ENCODE measurements at regions not wholly inside any gene's neighbourhood (a gene's known extent, or its start where the extent isn't known, plus 50 kb on each side); places are given as distances from the start of the nearest gene placed in this dataset.
"Not testable (repeated sequence)": the region's sequence is repeated elsewhere in the genome, so short reads cannot be mapped to it uniquely, and the experiment has no call there.

DNA sequence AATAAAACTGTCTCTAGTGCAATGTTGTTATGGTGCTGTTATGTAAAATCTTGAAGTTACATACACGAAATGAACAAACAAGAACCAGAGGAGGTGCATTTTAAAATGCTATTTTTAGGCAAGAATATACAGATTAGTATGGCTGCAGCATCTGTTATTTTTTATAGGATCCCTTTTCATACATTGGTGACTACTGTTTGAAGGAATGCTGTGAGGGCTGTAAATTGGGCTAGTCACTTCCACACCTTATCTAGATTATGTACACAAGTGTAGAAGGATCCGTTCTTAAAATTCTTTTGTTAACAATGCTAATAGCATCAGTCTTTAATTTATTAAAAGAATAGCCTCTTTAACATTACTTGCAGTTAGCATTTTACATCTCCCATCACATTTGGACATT is 284.3 kb upstream of the MDGA2 start:
- no peak for DNase-seq

GRCh38 chr14:47949006-47949405 is 273.6 kb upstream of the MDGA2 start:
- DNase-seq = no peak

GRCh38 chr14:47935332-47935731 is 259.9 kb upstream of the MDGA2 start:
- DNase-seq = no peak

GRCh38 chr14:47929334-47929733 is 253.9 kb upstream of the MDGA2 start:
- DNase-seq = no peak

- DNase-seq = no peak
Observed at GRCh38 chr14:47921133-47921532, 245.7 kb upstream of the MDGA2 start.

GRCh38 chr14:47919997-47920396 is 244.6 kb upstream of the MDGA2 start:
- no peak for DNase-seq

- DNase-seq = no peak
Observed at GRCh38 chr14:47919334-47919846, 244.0 kb upstream of the MDGA2 start.

DNA sequence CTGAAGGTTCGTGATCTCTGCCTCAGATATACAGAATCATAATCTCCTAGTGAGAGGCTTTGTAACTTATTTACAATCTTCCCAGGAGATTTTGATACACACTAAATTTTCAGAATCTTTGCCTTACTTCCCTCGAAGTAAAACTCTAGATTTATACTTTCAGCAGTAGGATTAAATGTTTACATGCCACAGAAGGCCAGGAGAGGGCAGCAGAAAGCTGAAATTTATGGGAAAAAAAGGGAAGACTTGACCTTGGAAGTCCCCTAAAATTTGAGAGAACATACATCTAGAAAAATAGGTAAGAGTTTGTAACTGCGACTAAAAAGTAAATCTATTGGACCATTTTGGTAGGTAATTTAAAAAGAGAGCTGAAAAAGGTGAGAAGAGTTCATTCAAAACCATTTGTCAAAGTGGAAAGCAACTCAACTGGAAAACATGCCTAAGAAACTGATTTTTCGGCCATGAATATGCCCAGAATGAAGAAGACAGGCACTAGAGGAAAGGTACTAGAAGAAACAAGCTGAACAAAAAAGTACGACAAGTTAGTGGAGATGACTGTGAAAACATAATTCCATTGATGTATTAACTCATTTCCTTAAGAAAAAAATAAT is 242.0 kb upstream of the MDGA2 start:
- no peak for DNase-seq

- DNase-seq = not testable (repeated sequence)
Observed at GRCh38 chr14:47901141-47901540, 225.7 kb upstream of the MDGA2 start.

DNA sequence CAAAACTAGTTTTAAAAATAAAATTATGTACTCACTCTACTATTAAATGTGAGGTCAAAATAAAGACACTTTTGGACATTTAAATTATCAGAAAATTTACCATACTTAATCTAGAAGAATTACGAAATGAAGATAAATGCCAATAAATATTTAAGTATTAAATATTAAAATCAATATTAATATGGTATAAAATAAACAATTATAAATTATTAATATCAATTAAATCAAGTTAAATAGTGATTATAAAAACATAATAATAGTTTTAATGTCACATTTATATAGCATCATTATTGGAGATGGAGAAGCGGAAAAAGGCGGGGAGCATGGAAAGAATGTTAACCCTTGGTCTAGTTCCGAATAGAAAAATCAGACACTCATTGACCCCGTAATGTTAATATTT is 224.3 kb upstream of the MDGA2 start:
- no peak for DNase-seq

DNA sequence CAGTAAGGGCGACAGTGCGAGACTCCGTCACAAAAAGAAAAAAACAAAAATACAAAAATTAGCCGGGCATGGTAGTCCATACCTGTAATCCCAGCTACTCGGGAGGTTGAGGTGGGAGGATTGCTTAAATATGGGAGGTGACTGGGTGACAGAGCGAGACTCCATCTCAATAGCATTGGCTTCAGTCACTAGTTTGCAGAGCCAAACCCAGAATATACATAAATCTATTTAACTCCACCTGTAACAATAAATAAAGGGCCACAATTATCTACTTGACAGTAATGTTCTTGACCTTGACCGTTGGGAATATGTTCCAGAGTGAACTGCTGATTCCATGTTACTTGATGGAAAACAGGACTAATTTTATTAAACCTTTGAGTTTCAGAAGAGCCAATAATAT is 198.9 kb upstream of the MDGA2 start:
- no peak for DNase-seq

DNA sequence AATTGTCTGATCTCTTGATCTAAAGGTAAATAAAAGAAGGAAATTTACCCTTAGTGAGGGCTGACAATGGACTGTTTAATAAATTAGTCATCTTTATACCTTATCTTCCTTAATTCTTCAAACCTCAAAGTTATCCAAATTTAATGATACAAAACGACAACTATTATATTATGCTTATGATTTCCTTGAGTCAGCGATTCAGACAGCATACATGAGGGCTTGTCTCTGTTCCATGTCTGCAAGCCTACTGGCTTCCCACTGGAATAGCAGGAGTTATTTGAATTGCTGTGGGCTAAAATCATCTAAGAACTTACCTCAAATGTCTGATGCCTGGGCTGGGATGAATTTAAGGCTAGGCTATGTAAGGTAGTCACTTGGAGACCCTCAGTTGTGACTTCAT is 197.2 kb upstream of the MDGA2 start:
- DNase-seq = no peak

DNA sequence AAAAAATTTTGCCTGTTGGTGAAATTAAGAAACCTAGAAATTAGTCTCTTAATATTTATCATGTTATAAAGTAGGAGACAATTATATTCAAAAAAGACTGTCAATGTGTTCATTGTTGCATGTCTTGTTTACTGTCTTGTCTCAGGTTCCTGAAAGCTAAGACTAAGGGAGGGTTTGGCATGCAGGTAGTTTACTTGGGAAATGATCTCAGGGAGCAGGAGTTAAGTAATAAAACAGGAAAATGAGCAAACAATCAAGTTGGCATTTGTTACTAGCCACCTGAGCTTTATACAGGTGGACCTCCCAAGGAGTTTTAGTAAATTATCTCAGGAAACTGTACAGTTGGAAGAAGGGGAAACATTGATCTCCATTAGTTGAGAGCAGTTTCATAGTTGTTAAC is 188.0 kb upstream of the MDGA2 start:
- DNase-seq = no peak

DNA sequence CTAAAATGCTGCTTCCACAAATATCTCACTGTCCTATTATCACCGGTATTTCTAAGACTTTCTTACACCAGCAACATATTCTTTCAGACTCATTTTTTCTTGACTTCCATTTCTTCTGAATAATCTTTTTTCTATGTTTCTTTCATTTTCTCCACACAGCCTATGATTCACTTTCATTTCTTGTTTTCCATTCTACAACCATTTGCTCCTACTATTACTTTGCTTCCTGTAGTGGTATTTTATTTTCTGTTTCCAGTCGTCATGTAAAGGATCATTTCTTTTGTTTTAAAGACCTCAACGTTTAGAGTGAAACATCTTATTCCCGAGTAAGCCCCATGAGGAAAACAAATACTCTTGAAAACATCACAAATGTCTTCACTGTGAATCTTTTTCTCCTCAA is 182.2 kb upstream of the MDGA2 start:
- no peak for DNase-seq

DNA sequence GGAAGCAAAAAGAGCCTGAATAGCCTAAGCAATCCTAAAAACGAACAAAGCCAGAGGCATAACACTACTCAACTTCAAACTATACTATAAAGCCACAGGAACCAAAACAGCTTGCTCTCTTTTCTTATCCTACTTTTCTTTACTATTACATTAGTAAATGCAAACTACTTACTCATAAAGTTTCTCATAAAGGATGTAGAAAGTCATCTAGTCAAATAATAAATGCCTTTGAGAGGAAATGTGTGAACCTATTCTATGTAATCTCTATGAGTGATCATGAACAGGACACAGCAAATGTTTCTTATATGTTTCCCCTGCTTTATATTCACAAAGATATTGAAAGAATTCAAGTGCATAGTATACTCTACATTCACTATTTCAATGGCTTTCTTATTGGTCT is 176.9 kb upstream of the MDGA2 start:
- no peak for DNase-seq

- no peak for DNase-seq
Observed at GRCh38 chr14:47846008-47846407, 170.6 kb upstream of the MDGA2 start.

GRCh38 chr14:47843236-47843635 is 167.8 kb upstream of the MDGA2 start:
- no peak for DNase-seq

DNA sequence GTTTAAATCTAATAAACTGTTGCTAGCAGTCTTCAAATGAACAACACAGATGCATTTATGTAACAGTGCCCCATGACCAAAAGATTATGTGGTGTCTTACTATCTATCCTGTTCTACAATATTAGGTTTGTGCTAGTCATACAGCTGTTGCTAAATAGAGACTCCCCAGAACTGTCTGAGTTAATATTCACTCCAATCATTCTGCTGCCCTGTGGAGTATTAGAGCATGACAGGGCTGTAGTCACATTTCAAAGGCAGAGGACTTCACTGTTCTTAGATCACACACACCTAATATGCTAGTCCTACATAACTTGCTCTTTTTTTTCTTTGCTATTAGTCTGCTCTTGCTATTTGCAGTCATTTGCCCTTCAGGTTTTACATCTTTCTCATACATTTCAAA is 157.6 kb upstream of the MDGA2 start:
- no peak for DNase-seq

DNA sequence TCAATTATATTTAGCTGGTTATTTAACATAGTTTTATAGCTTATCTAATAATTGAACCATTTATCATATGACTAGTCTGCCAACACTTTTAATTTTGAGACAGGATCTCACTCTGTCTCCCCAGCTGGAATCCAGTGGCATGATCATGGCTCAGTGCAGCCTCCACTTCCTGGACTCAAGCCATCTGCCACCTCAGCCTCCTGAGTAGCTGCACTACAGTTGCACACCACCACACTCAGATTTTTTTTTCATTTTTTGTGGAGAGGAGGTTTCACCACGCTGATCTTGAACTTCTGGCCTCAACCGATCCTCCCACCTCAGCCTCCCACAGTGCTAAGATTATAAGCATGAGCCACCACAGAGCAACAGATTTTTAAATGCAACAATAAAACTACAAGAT is 151.4 kb upstream of the MDGA2 start:
- no peak for DNase-seq

DNA sequence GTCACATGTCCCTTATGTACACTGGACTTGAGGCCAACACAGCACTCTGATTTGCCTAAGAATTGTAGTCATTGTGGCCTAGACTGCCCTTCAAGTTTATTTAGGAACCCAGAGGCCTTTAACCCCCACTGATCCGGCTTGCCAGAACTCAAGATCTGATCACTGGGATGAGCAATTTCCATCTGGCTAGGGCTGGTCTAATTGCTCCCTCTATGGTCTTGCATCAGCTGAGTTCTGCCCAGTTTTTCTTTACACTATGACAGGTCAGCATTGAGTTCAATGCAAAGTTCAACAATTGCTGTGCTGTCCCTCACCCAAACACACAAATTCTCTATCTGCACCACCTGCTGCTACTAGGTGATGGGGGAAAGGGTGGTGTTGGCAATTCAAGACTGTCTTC is 146.9 kb upstream of the MDGA2 start:
- no peak for DNase-seq

DNA sequence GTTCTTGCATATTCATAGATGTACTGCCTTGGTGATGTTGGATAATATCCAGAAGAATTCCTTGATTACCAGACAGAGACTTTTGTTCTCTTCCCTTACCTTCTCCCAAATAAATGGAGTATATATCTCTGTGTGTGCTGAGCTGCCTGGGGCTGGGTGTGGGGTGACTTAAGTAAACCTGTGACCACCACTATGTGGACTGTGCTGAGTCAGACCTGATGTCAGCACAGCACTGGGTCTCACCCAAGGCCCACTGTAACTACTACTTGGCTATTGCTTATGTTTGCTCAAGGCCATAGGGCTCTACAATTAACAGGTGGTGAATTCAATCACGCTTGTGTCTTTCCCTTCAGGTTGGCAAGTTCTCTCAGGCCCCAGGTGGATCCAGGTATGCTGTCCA is 145.7 kb upstream of the MDGA2 start:
- DNase-seq = no peak

GRCh38 chr14:47790477-47790876 is 115.1 kb upstream of the MDGA2 start:
- DNase-seq = no peak

- no peak for DNase-seq
Observed at GRCh38 chr14:47785058-47785457, 109.7 kb upstream of the MDGA2 start.

DNA sequence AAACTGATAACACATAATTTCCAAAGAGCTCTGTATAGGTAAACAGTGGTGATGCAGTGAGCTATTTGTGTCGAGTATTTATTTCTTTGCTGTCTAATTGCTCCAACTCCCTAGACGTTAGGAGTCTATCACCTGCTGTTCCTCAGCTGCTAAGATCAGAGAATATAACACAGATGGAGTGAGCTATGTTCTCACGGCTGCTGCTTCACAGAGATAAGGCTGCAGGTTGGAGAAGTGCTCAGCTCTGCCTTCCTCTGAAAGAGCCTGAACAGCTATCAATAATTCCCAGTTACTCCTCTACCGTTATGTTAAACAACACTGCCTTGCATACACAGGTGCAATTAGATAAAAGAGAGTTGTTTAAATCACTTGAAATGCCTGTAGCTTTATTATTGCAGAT is 103.2 kb upstream of the MDGA2 start:
- no peak for DNase-seq

GRCh38 chr14:47772652-47773051 is 97.2 kb upstream of the MDGA2 start:
- DNase-seq = no peak

All from CD4-positive, alpha-beta T cell treated with Interleukin-21 for 1 hour (primary cell).